DMS 273 treated with DMSO at 0.1 percent for 48 hours (cell line): ENCODE measurements at regions not wholly inside any gene's neighbourhood (a gene's known extent, or its start where the extent isn't known, plus 50 kb on each side); places are given as distances from the start of the nearest gene placed in this dataset.

Experiments used
- DNase-seq: peaks from one replicate; lab custom pipeline; 2025; lab: John Stamatoyannopoulos, UW

DNA sequence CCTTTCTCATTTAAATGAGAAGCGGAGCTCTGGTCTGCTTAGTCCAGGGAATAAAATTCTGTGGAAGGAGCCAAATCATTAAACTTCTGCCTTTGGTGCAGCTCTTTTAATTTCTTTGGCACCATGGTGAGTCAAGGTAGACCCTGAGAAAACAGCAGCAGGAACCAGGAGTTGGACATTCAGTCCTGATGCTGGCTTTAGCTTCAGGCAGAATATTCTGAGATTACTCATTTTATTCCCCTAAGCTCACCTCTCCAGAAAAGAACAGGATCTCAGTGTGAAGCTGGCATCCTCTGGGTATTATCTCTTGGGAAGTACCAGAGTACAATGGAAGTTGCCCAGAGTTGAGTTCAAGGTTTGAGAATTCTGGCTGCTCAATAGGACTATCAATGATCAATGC is 211.6 kb upstream of the NRP1 start:
- DNase-seq: no peak

DNA sequence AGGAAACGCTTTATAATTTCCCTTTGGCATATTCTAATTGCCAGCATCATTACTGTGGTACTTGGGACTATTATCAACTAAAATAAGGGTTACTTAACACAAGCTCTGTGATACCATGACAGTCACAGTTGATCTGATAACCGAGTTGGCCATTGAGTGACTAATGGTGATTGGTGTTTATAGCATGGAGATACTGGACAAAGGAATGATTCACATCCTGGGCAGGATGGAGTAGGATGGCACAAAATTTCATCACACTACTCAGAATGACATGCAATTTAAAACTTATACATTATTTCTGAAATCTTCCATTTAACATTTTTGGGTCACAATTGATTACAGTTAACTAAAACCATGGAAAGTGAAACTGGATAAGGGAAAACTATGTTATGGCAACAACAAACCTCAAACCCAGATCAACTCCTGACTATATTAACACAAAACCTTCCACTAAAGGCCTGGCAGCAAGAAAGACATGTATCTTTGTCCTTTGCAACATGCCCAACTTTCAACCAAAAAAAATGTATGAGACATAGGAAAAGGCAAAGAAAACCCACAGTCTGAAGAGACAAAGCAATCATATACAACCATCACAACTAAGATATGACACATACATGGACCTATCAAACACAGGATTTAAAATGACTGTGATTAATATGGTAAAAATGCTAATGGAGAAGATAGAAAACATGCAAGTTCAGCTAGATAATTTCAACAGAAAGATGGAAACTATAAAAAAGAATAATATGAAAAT is 208.5 kb upstream of the NRP1 start:
- no peak for DNase-seq

DNA sequence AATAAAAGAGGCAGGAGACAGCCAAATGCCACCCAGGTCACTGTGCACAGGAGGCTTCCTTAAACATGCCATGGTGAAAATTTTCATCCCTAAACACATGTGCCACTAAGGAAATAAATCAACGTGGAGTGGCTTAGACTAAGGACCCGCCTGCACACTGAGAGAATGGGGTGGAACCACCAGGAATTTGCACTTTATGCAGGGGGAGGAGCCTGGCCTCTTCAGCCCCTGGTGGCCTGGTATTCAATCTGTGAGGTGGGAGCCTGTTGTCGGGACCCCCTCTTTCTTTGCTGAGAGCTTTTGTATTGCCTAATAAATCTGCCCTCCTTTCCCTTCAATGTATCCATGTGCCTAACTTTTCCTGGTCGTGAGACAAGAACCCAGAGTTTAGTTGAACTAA is 204.6 kb upstream of the NRP1 start:
- DNase-seq: no peak

DNA sequence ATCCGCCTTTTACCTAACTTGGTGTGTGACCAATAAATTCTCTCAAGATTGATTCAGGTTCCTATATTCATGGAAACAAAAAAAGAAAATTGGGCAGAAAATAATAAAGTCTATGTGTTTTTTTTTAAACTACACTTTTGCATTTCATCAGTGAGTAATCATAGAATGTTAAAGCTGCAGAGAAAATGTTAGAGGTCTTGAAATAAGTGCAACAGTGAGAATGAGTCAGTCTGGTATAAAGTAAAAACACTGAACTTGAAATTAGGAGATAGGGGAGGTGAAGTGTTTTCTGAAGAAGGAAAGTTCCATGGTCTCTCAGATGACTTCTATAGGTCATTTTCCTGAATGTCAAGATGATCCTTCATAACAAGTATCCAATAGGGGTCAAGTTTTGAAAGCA is 202.6 kb upstream of the NRP1 start:
- no peak for DNase-seq

DNA sequence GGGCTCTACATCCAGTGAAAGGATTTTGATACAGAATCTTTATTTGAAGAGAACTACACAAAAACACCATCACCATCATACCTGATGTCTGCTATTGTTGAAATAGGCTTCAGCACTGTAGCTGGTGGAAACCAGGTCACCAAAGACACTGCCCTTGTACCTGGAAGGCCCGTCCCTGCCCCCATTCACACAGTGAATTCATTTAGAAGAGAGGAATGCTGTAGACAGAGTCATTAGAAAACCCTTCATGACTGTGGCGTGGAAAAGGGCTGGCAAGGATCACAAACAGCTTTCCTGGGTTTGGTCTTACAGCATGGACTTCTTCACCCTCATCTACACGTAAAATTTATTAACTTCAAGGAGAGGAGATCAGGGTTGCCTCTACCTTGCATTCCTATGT is 202.0 kb upstream of the NRP1 start:
- DNase-seq: no peak

DNA sequence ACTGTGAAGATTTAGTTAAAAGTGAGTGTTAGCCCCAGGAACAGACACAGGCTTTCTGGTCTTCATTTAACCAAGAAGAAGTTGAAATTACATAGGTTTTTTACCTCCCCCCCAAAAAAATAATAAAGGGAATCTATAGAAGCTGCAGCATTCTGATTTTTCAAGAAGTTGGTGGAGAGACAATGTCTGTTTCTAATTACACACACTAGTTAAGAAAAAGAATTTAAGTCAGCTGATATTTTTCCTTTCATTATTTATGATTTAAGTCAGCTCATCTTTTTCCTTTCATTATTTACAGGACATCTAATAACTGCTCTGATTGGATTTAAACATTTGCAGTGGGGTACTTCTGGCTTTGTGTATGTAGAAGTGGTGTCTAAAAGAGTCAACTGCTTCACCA is 201.4 kb upstream of the NRP1 start:
- DNase-seq: no peak

DNA sequence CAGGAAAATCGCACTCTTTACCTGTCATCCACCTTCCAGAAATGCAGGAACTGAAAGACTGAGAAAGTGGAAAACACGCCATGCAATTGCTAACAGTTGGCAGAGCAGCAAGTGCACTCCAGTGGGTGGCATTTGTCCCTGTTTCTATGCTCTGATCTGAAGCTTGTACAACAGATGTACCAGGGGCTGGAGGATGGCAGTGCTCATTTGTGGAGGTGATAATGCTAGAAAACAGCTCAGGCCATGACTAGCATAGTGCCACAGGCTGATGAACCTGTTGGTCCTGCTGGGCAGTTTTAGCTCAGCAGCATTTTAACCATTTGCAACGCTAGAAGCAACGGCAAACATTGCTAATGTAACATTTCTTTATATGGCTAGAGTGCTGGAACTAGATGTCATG is 199.9 kb upstream of the NRP1 start:
- no peak for DNase-seq

DNA sequence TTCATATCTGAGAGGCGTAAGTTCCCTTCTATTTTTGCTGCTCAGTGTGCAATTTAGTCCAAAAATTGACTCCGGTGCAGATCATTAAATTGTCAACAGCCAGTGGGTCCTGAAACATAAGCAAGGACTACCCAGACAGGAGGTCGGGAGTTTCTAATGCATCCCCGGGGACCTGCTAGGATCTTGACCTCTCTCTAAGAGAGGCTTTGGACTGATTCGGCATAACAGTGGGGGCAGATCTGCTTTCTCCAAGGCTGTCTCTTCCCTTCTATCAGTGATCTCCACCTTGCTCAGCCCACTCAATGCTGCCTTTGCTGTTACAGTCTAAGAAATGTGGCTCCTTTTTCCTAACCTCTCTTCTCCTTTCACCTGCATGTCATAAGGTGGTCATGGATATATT is 199.1 kb upstream of the NRP1 start:
- no peak for DNase-seq

DNA sequence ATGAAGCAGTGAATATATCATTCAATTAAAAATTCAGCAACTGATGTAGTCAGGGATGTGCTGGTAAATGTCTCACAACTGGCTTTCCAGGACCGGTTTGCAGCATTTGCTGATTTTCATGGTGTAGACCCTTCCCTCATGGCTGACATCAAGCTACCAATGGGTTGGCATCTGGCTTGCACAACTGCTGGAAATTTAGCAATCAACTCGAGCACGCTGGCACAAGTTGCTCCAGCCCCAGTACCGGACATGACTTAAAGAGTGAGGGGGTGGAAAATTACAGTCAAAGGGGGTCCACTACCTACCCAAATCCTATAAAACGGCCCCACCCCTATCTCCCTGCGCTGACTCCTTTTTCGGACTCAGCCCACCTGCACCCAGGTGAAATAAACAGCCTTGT is 198.4 kb upstream of the NRP1 start:
- no peak for DNase-seq

DNA sequence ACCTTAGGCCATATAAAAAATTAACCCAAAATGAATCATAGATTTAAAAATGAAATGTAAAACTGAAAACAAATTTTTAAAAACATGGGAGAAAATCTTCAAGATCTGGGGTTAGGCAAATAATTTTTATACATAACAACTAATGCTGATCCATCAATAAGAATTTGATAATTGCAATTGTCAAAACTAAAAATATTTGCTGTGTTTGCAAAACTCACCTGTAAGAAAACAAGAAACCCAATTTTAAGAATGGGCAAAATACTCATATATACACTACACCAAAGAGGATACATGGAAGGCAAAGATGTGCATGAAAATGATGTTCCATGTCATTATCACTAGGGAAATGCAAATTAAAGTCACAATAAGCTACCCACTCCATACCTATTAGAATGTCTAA is 194.8 kb upstream of the NRP1 start:
- no peak for DNase-seq

DNA sequence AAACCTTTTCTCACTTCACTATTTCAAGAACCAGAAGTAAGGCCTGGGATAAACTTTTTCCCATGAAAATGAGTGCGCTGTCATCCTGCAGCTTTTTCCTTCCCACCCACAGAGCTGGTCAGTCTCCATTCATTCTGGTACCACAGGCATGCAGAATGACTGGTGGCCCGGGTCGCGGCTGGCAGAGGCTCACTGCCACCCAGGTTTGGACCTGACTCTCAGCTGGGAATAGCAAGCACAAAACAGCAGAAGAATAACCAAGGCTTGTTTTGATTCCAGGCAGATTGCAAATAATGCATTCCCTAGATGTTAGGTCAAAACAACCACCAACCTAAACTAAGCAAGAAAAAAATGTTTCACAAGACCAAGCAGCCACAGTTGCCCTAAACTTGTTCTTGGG is 190.5 kb upstream of the NRP1 start:
- no peak for DNase-seq

DNA sequence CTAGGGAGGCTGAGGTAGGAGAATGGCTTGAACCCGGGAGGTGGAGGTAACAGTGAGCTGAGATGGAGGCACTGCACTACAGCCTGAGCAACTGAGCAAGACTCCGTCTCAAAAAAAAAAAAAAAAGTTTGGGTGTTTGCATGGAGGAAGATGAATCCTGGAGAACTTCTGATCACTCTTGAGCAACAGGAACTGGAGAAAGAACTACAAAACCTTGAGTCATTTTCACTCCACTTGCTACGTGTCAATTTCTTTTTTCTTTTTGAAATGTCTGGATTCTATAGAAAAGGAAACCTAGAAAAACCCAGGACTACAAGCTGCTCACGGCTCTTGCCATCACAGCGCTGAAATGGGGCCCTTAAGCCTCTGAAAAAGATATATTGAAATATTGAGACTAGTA is 189.6 kb upstream of the NRP1 start:
- no peak for DNase-seq

DNA sequence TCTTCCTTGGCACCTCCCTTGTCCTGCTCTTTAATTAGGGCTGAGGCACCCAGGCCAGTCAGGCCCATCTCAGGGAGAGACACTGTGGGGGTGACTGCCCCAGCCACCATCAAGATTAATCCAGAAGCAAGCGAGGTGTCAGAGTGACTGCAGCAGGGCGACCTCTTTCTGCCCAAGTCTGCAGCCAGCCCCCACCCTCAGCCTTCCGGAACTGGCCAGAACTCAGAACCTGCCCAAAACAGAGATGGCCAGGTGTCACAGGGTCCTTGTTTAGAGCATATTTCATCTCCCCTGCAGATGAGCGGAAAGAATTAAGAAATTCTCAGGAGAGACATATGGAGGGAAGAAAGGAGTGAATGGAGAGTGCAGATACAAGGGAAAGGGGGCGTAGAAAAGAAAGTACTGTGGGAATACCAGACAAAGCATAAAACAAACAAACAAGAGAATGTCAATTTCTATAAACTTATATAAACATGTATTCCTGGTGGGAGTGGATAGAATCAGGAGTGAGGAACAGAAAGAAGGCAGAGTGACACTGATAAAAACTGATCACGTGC is 188.8 kb upstream of the NRP1 start:
- DNase-seq: no peak

DNA sequence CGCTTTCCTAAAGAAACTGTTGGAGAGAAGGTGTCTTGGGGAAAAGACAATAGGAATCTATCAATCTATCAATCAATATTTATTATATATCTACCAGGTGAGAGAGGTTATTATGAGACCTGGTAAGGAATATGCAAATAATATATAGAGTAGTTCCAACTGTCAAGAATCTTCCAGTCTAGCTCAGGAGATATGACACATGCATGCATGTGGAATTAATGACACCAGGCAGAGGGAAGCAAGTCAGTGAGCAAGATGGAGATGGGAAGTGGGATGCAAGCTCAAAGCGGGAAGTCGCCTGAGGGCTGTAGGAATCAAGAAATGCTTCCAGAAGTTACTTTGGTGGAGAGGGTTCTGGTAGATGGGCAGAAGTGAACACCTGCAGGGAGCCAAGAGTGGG is 187.4 kb upstream of the NRP1 start:
- no peak for DNase-seq

DNA sequence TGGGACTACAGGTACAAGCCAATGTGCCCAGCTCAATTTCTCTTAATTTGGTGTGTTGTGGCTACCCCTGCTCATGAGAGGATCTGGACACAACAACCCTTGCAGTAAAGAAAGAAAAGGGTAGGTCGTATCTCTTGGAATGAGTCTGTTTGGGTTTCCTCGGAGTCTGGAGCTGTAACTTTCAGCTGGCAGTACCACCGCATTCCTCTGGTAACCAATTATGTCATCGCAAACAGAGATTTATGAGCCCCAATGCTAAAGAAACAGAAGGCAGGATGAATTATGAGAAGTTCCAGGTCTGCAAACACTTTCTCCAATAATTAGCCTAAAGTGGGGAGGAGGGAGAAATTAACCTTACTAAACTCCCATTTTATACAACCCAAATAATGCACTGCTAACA is 186.6 kb upstream of the NRP1 start:
- DNase-seq: no peak

DNA sequence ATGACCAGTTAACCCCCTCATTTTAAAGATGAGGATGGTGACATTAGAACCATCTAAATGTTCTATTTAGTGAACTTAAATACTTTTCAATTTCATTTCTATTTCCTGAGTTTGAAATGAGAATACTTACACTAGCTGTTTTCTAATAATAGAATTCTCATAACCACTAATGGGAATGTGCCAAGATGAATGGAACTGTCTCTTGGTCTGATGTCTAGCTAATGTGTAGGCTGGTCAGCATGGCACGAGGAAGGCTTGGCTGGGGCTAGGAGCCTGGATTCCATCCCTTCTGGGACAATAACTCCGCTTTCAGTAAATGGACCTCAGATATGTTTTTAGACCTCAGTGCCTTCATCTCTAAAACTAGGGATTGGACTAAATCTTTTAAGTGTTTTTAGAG is 185.8 kb upstream of the NRP1 start:
- no peak for DNase-seq

DNA sequence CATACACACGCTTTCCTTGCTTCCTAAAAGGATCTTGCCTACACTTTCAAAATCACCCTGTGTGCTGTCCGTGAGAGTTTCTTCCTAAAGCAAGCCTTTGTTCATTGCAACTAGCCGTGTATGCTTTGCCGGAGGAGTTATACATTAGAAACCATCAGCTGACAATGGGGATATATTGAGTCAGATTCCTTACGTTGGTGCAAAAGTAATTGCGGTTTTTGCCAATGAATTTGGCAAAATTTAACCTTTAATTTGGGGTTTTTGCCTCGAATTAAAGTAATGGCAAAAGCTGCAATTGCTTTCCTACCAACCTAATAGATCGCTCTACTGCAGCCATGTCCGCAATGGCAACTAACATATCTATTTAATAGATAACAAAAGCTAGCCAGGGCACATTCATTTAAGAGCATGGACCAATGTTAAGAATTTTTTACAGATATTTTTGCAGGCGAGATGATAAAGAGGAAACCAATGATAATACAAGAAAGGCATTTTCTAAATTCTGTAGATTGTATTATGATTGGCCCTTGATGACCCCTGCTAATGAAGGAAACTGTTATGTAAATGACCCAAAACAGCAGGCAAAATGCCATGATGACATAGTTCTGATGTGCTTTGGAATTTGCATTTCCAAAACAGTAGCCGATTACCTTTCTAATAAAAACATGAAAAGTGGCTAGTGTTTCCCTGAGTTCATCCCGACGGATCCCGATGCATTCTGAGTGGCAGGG is 184.8 kb upstream of the NRP1 start:
- no peak for DNase-seq

DNA sequence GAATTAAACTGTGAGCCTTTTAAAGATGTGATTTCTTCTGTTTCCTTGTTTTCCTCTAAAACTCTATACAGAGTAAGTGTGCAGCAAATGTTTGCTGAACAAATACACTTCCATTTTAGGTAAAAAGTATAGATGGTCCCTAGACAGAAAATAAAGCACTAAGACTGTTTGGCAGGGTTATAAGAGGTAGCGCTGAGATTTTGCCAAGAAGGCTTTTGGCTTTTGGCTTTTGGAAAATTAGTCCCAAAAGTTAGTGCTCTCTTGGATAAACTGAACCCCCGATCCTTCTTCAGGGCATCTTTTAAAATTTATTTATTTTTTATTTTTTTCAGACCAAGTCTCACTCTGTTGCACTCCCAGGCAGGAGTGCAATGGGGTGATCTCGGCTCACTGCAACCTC is 175.7 kb upstream of the NRP1 start:
- no peak for DNase-seq

DNA sequence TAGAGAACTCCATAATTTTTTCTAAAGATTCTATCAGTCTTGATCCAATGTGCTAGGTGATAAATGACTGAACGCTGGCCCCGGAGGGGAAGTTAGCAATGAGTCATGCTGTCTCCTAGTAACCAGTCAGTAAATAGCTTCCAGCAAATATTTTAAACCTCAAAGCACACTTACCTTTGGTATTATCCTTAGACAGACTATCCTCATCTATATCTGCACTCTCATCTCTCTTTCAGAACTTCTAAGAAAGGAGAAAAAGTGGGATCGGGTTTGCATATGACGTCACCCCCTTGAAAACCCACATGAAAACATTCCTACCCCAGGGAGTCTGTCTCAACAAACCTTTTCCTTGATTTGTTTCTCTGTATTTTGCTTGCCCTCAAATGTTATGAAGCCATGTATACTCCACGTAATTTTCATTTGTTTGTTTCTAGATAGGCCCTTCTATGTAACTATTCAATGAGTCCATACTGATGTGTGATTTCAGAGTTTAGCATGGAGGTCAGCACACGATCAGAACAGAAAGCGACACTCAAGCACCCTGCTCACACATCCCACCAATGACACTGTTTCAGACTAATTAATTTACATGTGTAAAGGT is 174.9 kb upstream of the NRP1 start:
- DNase-seq: no peak

DNA sequence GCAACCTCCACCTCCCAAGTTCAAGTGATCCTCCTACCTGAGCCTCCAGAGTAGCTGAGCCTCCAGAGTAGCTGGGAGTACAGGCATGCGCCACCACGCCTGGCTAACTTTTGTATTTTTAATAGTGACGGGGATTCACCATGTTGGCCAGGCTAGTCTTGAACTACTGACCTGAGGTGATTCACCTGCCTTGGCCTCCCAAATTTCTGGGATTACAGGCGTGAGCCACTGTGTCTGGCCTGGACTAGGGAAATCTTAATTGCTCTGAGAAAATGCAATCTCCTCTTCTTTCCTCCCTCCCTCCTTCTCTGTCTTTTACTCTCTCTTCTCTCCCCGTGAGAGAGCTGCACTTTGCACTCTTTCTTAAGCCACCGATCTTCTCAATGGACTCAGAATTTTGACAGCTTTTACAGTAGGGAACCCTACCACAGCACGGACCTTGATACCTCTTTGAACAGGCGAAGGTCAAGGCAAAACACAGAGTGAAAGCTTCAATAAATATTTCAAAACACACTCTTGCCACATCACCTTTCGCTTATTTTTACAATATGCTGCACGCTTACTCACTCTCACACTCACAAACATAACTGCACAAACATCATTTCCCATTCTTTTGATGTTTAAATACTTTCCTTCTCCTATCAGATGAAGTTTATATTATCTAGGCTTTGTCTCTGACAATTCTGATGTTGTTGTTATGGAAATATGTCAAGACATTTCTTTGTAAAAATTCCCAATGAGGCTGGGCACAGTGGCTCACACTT is 173.4 kb upstream of the NRP1 start:
- DNase-seq: no peak

DNA sequence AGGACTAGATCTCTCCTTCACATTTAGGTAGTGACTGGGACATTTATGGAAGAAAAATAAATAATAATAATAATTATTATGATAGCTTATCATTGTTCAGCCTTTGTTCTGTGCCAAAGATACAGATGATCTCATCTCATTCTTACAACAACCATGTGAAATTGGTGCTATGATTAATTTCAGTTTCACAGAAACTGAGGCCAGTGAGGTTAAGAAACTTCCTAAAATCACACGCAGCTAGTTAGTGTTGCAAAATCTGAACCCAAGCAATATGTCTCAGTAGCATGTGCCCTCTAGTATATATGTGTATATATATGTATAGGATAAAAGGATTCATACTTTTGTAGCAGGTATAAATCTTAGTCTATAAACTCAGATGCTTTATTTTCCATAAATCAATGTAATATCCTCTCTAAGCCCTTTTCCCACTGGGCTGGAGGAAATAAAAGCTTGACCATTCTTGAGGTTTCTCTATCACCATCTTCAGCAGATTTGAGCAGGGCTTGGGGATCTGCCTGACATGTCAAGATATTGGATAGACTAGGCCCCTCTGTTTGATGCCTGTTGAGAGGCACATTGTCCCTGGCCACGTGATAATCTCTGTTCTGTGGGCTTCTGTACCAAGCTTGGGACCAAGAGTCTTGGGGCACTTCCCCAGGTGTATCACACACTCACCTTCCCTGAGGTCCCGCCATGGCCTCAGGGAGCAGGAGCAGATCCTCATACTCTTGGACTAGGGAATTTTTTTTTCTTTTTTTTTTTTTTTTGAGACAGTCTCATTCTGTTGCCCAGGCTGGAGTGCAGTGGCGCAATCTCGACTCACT is 172.6 kb upstream of the NRP1 start:
- no peak for DNase-seq

DNA sequence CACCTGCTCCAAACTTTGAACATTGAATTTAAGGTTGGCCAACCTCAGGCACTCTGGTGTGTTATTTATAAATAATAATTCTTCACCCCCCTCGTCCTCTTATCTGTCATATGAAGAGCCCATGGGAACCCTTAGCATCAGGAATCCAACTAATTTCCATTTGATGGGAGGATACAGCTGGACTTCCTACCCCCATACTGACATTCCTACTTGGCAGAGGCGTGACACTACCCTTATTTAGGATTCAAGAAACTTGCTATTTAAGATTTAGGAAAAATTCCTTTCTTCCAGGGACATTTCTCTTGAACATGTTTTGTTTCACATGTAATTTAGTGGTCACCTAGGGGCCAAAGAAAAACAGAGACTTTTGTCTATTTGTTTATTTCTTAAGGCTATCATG is 171.9 kb upstream of the NRP1 start:
- DNase-seq: no peak
